Trophoblast cell (in vitro differentiated cells and primary cell): ENCODE measurements at regions not wholly inside any gene's neighbourhood (a gene's known extent, or its start where the extent isn't known, plus 50 kb on each side); places are given as distances from the start of the nearest gene placed in this dataset.
A peak's percentile ranks its signal among the peaks of the same experiment; 100 is the strongest.

Experiments
- DNase-seq, 2 donors: peaks; one replicate each; pipeline ENCODE4 v3.0.0-alpha.2; 2016
- H2AFZ ChIP-seq: 2 replicates; pipeline ENCODE4 v1.6.1; 2013; ENCODE audit warnings: low read length, moderate library complexity, mild to moderate bottlenecking; ENCODE audit not compliant: insufficient read depth, poor library complexity
- H2AK5ac ChIP-seq: 2 replicates; pipeline ENCODE4 v1.6.1; 2013; ENCODE audit warnings: mild to moderate bottlenecking, low read length
- H2BK120ac ChIP-seq: 2 replicates; pipeline ENCODE4 v1.6.1; 2013; ENCODE audit warnings: low read length, mild to moderate bottlenecking, moderate library complexity; ENCODE audit not compliant: insufficient read depth, poor library complexity
- H2BK12ac ChIP-seq: 2 replicates; pipeline ENCODE4 v1.6.1; 2013; ENCODE audit warnings: mild to moderate bottlenecking, low read length, moderate library complexity
- H2BK5ac ChIP-seq: 2 replicates; pipeline ENCODE4 v1.6.1; 2013; ENCODE audit warnings: low read length, low read depth, moderate library complexity, mild to moderate bottlenecking; ENCODE audit not compliant: poor library complexity
- H3K14ac ChIP-seq: 2 replicates; pipeline ENCODE4 v1.6.1; 2013; ENCODE audit warnings: mild to moderate bottlenecking, low read length
- H3K18ac ChIP-seq: 2 replicates; pipeline ENCODE4 v1.6.1; 2013; ENCODE audit warnings: mild to moderate bottlenecking, low read length
- H3K23ac ChIP-seq: 2 replicates; pipeline ENCODE4 v1.6.1; 2013; ENCODE audit warnings: low read length
- H3K27ac ChIP-seq: 2 replicates; pipeline ENCODE4 v1.5.1; 2013; ENCODE audit warnings: low read depth, mild to moderate bottlenecking, inconsistent platforms, low read length, moderate library complexity
- H3K27me3 ChIP-seq: 2 replicates; pipeline ENCODE4 v1.6.1; 2013; ENCODE audit warnings: inconsistent platforms, mild to moderate bottlenecking, low read length, moderate library complexity; ENCODE audit not compliant: insufficient read depth
- H3K36me3 ChIP-seq, 2 experiments: 1 replicate in 1 of 2; 2 replicates in 1 of 2; pipeline ENCODE4 v1.6.1; 2013; ENCODE audit warnings: low read length in 2 of 2, mild to moderate bottlenecking in 2 of 2, moderate library complexity in 1 of 2; ENCODE audit not compliant: insufficient read depth in 2 of 2, control insufficient read depth in 1 of 2
- H3K4ac ChIP-seq: 2 replicates; pipeline ENCODE4 v1.6.1; 2013; ENCODE audit warnings: low read depth, mild to moderate bottlenecking, low read length, moderate library complexity
- H3K4me1 ChIP-seq, 2 experiments: 1 replicate in 1 of 2; 2 replicates in 1 of 2; pipeline ENCODE4 v1.6.1; 2013; ENCODE audit warnings: low read length in 2 of 2, mild to moderate bottlenecking in 2 of 2, moderate library complexity in 1 of 2; ENCODE audit not compliant: insufficient read depth in 2 of 2, control insufficient read depth in 1 of 2
- H3K4me2 ChIP-seq: 2 replicates; pipeline ENCODE4 v1.6.1; 2013; ENCODE audit warnings: inconsistent platforms, mild to moderate bottlenecking, low read length, moderate library complexity
- H3K4me3 ChIP-seq: 2 replicates; pipeline ENCODE4 v1.5.1; 2013; ENCODE audit warnings: mild to moderate bottlenecking, low read depth, low read length, inconsistent platforms
- H3K79me1 ChIP-seq: one replicate; pipeline ENCODE4 v1.6.1; 2013; ENCODE audit warnings: low read length
- H3K79me2 ChIP-seq: 2 replicates; pipeline ENCODE4 v1.6.1; 2013; ENCODE audit warnings: low read length, mild to moderate bottlenecking; ENCODE audit not compliant: control insufficient read depth, insufficient read depth, poor library complexity
- H3K9ac ChIP-seq: 2 replicates; pipeline ENCODE4 v1.6.1; 2013; ENCODE audit warnings: mild to moderate bottlenecking, low read length
- H3K9me3 ChIP-seq: 2 replicates; pipeline ENCODE4 v1.6.1; 2013; ENCODE audit warnings: low read depth, mild to moderate bottlenecking, control low read depth, inconsistent platforms, low read length; ENCODE audit not compliant: insufficient read depth
- H4K12ac ChIP-seq: 2 replicates; pipeline ENCODE4 v1.6.1; 2013; ENCODE audit warnings: low read depth, mild to moderate bottlenecking, low read length, moderate library complexity
- H4K8ac ChIP-seq: 2 replicates; pipeline ENCODE4 v1.6.1; 2013; ENCODE audit warnings: low read depth, mild to moderate bottlenecking, low read length, moderate library complexity
- H4K91ac ChIP-seq: one replicate; pipeline ENCODE4 v1.6.1; 2013; ENCODE audit warnings: low read depth, mild to moderate bottlenecking, low read length, moderate library complexity
- WGBS: extraction: QIAGEN DNeasy Blood & Tissue Kit; methylation state at CpG from one replicate; pipeline ENCODE4 v1.1.7; 2013; ENCODE audit warnings: missing lambda C conversion rate; ENCODE audit not compliant: insufficient read length, insufficient coverage; ENCODE audit errors: extremely low coverage; 5-methylcytosine and 5-hydroxymethylcytosine counted together

- no peak overlapping the region for H4K12ac ChIP-seq
- no peak overlapping the region for H3K27ac ChIP-seq
- peaks cover 31% of the 10 kb centered on the region in 2 experiments for H3K4me1 ChIP-seq
- no peaks in the 10 kb centered on the region for H3K27me3 ChIP-seq
- H3K9ac ChIP-seq = no peak overlapping the region
- WGBS = no CpG with 5 or more reads among the region's 5 CpGs
- H3K14ac ChIP-seq = no peak overlapping the region
- no peak overlapping the region for H2BK12ac ChIP-seq
- H3K23ac ChIP-seq = no peak overlapping the region
- no peak overlapping the region for H2AFZ ChIP-seq
- no peak overlapping the region for H3K4ac ChIP-seq
- no peak overlapping the region for H4K91ac ChIP-seq
- peaks cover 2% of the 10 kb centered on the region for H3K79me2 ChIP-seq
- H2BK120ac ChIP-seq = no peak overlapping the region
- H2AK5ac ChIP-seq = peak overlapping the region; percentile 40
- H3K18ac ChIP-seq = no peak overlapping the region
- H3K79me1 ChIP-seq = peaks cover 29% of the 10 kb centered on the region
- H3K36me3 ChIP-seq = no peaks in the 10 kb centered on the region
- H4K8ac ChIP-seq = no peak overlapping the region
- no peak overlapping the region for H3K4me2 ChIP-seq
- DNase-seq = no peak
- no peak overlapping the region for H2BK5ac ChIP-seq
- H3K4me3 ChIP-seq = no peak overlapping the region
- peaks cover 2% of the 10 kb centered on the region for H3K9me3 ChIP-seq
These were observed 148.1 kb downstream of the ZFP36L2 start for GRCh38 chr2:43078301-43078700.

GRCh38 chr2:43077876-43078275 is 148.5 kb downstream of the ZFP36L2 start:
- H3K27me3 ChIP-seq = no peaks in the 10 kb centered on the region
- no peak overlapping the region for H3K14ac ChIP-seq
- peaks cover 27 to 29% of the 10 kb centered on the region in 2 experiments for H3K4me1 ChIP-seq
- H3K27ac ChIP-seq = no peak overlapping the region
- H4K91ac ChIP-seq = no peak overlapping the region
- peaks cover 25% of the 10 kb centered on the region for H3K79me1 ChIP-seq
- no peak overlapping the region for H3K23ac ChIP-seq
- H3K4ac ChIP-seq = no peak overlapping the region
- H3K9ac ChIP-seq = no peak overlapping the region
- WGBS = no CpG with 5 or more reads among the region's 1 CpG
- peaks cover 2% of the 10 kb centered on the region for H3K9me3 ChIP-seq
- H2BK120ac ChIP-seq = no peak overlapping the region
- H3K4me3 ChIP-seq = no peak overlapping the region
- H3K79me2 ChIP-seq = no peaks in the 10 kb centered on the region
- no peak overlapping the region for H4K12ac ChIP-seq
- H2BK5ac ChIP-seq = no peak overlapping the region
- H2AFZ ChIP-seq = no peak overlapping the region
- H3K36me3 ChIP-seq = no peaks in the 10 kb centered on the region
- no peak overlapping the region for H3K18ac ChIP-seq
- no peak for DNase-seq
- no peak overlapping the region for H4K8ac ChIP-seq
- H2BK12ac ChIP-seq = peak overlapping the region; percentile 28
- H3K4me2 ChIP-seq = no peak overlapping the region
- no peak overlapping the region for H2AK5ac ChIP-seq

GRCh38 chr2:43076676-43077075 is 149.7 kb downstream of the ZFP36L2 start:
- Histone ChIP-seq H3K14ac (no peak overlapping the region), H3K79me1 (peaks cover 15% of the 10 kb centered on the region), H2BK12ac (no peak overlapping the region)

GRCh38 chr2:43075811-43076585 is 150.4 kb downstream of the ZFP36L2 start:
- H4K91ac ChIP-seq = peak overlapping the region; percentile 4
- H2AK5ac ChIP-seq = no peak overlapping the region
- H4K8ac ChIP-seq = no peak overlapping the region
- H3K4me2 ChIP-seq = no peak overlapping the region
- no peak overlapping the region for H3K18ac ChIP-seq
- no peaks in the 10 kb centered on the region for H3K79me2 ChIP-seq
- peak overlapping the region; percentile 20 for H2BK12ac ChIP-seq
- H3K4me1 ChIP-seq = peaks cover 19 to 22% of the 10 kb centered on the region in 2 experiments
- no peak overlapping the region for H4K12ac ChIP-seq
- H2AFZ ChIP-seq = peak overlapping the region; percentile 14
- H3K4ac ChIP-seq = no peak overlapping the region
- no peaks in the 10 kb centered on the region for H3K36me3 ChIP-seq
- no peak overlapping the region for H3K9ac ChIP-seq
- no peak overlapping the region for H3K23ac ChIP-seq
- H3K4me3 ChIP-seq = no peak overlapping the region
- no peak overlapping the region for H2BK120ac ChIP-seq
- H3K79me1 ChIP-seq = peaks cover 13% of the 10 kb centered on the region
- no peak overlapping the region for H3K14ac ChIP-seq
- H3K9me3 ChIP-seq = peaks cover 2% of the 10 kb centered on the region
- no peak overlapping the region for H3K27ac ChIP-seq
- DNase-seq = peak; percentile 74 to 78
- no CpG with 5 or more reads among the region's 3 CpGs for WGBS
- no peaks in the 10 kb centered on the region for H3K27me3 ChIP-seq
- H2BK5ac ChIP-seq = no peak overlapping the region

More at GRCh38 chr2:43076676-43077075, 149.7 kb downstream of the ZFP36L2 start:
- Histone ChIP-seq H4K91ac (no peak overlapping the region), H3K27me3 (no peaks in the 10 kb centered on the region), H3K36me3 (no peaks in the 10 kb centered on the region), H2BK5ac (no peak overlapping the region), H3K23ac (no peak overlapping the region), H3K4me1 (peaks cover 19% of the 10 kb centered on the region in 2 experiments), H3K18ac (no peak overlapping the region), H3K4ac (no peak overlapping the region), H3K79me2 (no peaks in the 10 kb centered on the region), H3K27ac (no peak overlapping the region), H3K4me3 (no peak overlapping the region), H3K9me3 (peaks cover 2% of the 10 kb centered on the region), H2BK120ac (no peak overlapping the region), H3K9ac (no peak overlapping the region), H2AK5ac (no peak overlapping the region), H2AFZ (no peak overlapping the region), H4K12ac (no peak overlapping the region), H3K4me2 (no peak overlapping the region), H4K8ac (no peak overlapping the region)
- no peak for DNase-seq
- WGBS = no CpG with 5 or more reads among the region's 5 CpGs
